ENCODE measurements at regions not wholly inside any gene's neighbourhood (a gene's known extent, or its start where the extent isn't known, plus 50 kb on each side); places are given as distances from the start of the nearest gene placed in this dataset.

- DNase-seq: no peak
- intact Hi-C loops (cut with DNase I): no loop called here
Measured at GRCh38 chr16:6714510-6714909, 618.1 kb upstream of the RBFOX1 start.

GRCh38 chr16:6709736-6710135 is 622.9 kb upstream of the RBFOX1 start:
- WGBS, 2 donors: 67 to 79% methylated on average over 9 of the region's 9 CpGs
- Histone ChIP-seq H3K4me3 (no peak overlapping the region), H3K27ac (no peak overlapping the region), H3K4me1 (no peaks in the 10 kb centered on the region), H3K36me3 (no peaks in the 10 kb centered on the region), H3K27me3 (no peaks in the 10 kb centered on the region), H3K9me3 (no peaks in the 10 kb centered on the region)
- intact Hi-C loops (cut with DNase I): no loop called here
- FAIRE-seq (no peak), ATAC-seq (no peak), DNase-seq (no peak)
- TF ChIP-seq CTCF (IDR thresholded peaks at IDR 0.05): no peak

More at GRCh38 chr16:6714510-6714909, 618.1 kb upstream of the RBFOX1 start:
- FAIRE-seq: no peak
- Histone ChIP-seq H3K9me3 (no peaks in the 10 kb centered on the region), H3K36me3 (no peaks in the 10 kb centered on the region), H3K27ac (no peak overlapping the region), H3K4me1 (no peaks in the 10 kb centered on the region), H3K4me3 (no peak overlapping the region), H3K27me3 (no peaks in the 10 kb centered on the region)
- no peak for TF ChIP-seq CTCF (IDR thresholded peaks at IDR 0.05)
- 23 to 34% methylated on average over 3 of the region's 3 CpGs for WGBS, 2 donors
- no peak for ATAC-seq

GRCh38 chr16:6708576-6709215 is 623.9 kb upstream of the RBFOX1 start:
- Histone ChIP-seq H3K27me3 (no peaks in the 10 kb centered on the region), H3K4me3 (no peak overlapping the region), H3K36me3 (no peaks in the 10 kb centered on the region), H3K9me3 (no peaks in the 10 kb centered on the region), H3K27ac (no peak overlapping the region), H3K4me1 (no peaks in the 10 kb centered on the region)
- ATAC-seq (no peak), FAIRE-seq (no peak), DNase-seq (no peak)
- intact Hi-C loops (cut with DNase I): no loop called here
- WGBS, 2 donors: 51 to 61% methylated on average over 5 of the region's 5 CpGs
- TF ChIP-seq CTCF (IDR thresholded peaks at IDR 0.05): no peak

- H3K27ac ChIP-seq: no peak overlapping the region
- TF ChIP-seq CTCF (IDR thresholded peaks at IDR 0.05): no peak
- 32 to 37% methylated on average over 7 of the region's 7 CpGs for WGBS, 2 donors
- intact Hi-C loops (cut with DNase I): no loop called here
- ATAC-seq (no peak), DNase-seq (no peak), FAIRE-seq (no peak)
- no peaks in the 10 kb centered on the region for H3K36me3 ChIP-seq
- no peaks in the 10 kb centered on the region for H3K9me3 ChIP-seq
- H3K4me3 ChIP-seq: no peak overlapping the region
- H3K4me1 ChIP-seq: no peaks in the 10 kb centered on the region
- H3K27me3 ChIP-seq: no peaks in the 10 kb centered on the region
Measured at GRCh38 chr16:6704306-6704930, 628.2 kb upstream of the RBFOX1 start.

- Histone ChIP-seq H3K36me3 (no peaks in the 10 kb centered on the region), H3K4me3 (no peak overlapping the region), H3K9me3 (no peaks in the 10 kb centered on the region), H3K27me3 (no peaks in the 10 kb centered on the region), H3K4me1 (no peaks in the 10 kb centered on the region), H3K27ac (no peak overlapping the region)
- no peak for DNase-seq
- no peak for ATAC-seq
- intact Hi-C loops (cut with DNase I): no loop called here
- FAIRE-seq: no peak
- TF ChIP-seq CTCF (IDR thresholded peaks at IDR 0.05): no peak
- WGBS, 2 donors: 10 to 20% methylated on average over 3 of the region's 3 CpGs
Measured at GRCh38 chr16:6701096-6701495, 631.5 kb upstream of the RBFOX1 start.
